ENCODE measurements at regions not wholly inside any gene's neighbourhood (a gene's known extent, or its start where the extent isn't known, plus 50 kb on each side); places are given as distances from the start of the nearest gene placed in this dataset.

DNA sequence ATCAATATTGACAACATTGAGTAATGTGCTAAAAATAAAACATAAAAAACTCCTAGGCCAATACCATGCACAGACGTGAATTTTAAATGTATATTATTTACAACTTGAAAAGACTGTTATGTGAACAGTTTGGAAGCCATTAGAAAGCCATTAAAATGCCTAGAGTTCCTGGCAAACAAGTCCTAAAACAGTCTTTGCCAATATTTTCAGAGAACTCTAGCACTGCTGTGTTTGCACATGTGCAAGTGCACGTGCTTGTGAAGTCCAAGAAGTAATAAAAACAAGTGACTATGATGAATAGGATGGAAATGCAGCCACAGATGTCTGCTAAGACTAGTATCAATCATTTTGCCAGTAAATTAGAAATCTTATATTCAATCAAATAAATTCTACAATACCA is 1447.6 kb downstream of the GRIK2 start:
- Histone ChIP-seq H3K4me3 (IDR thresholded peaks at IDR 0.05; ENCODE audit: insufficient read depth, low read depth, low read length) (no peak overlapping the region), H3K79me2 (ENCODE audit: insufficient read depth, low read depth) (no peaks in the 10 kb centered on the region), H4K20me1 (ENCODE audit: insufficient read depth) (no peaks in the 10 kb centered on the region), H3K4me2 (no peak overlapping the region), H3K9ac (no peak overlapping the region), H3K36me3 (ENCODE audit: insufficient read depth) (no peaks in the 10 kb centered on the region), H2AFZ (ENCODE audit: low read depth) (no peak overlapping the region), H3K4me1 (ENCODE audit: low read depth, poor library complexity, severe bottlenecking) (no peaks in the 10 kb centered on the region), H3K27me3 (ENCODE audit: insufficient read depth, low read depth) (no peaks in the 10 kb centered on the region), H3K27ac (no peak overlapping the region)
- TF ChIP-seq, protein P1, sequence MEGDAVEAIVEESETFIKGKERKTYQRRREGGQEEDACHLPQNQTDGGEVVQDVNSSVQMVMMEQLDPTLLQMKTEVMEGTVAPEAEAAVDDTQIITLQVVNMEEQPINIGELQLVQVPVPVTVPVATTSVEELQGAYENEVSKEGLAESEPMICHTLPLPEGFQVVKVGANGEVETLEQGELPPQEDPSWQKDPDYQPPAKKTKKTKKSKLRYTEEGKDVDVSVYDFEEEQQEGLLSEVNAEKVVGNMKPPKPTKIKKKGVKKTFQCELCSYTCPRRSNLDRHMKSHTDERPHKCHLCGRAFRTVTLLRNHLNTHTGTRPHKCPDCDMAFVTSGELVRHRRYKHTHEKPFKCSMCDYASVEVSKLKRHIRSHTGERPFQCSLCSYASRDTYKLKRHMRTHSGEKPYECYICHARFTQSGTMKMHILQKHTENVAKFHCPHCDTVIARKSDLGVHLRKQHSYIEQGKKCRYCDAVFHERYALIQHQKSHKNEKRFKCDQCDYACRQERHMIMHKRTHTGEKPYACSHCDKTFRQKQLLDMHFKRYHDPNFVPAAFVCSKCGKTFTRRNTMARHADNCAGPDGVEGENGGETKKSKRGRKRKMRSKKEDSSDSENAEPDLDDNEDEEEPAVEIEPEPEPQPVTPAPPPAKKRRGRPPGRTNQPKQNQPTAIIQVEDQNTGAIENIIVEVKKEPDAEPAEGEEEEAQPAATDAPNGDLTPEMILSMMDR (conservative IDR thresholded peaks at IDR 0.05; ENCODE audit: low read depth, low read length), result no peak

DNA sequence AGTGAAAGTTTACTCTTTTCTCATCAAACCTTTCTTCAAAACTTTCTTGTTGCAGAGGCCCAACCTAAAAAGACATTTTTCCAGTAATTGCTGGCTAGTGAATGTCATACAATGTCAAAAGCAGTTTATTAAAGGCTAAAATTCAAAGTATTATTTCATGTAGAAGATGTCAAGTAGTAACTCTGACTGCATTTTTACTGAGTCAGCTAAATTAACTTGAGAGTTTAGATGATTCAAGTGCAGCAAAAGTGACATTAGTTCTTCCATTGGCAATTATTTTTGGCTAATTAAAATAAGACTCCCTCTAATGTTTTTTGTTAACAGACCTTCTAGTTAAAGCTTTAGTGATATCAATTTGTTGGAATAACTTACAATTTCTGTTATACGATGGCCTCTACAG is 1438.5 kb downstream of the GRIK2 start:
- H3K9ac ChIP-seq, result no peak overlapping the region
- no peaks in the 10 kb centered on the region for H3K79me2 ChIP-seq (ENCODE audit: insufficient read depth, low read depth)
- H3K27me3 ChIP-seq (ENCODE audit: insufficient read depth, low read depth), result no peaks in the 10 kb centered on the region
- TF ChIP-seq, protein P1 (conservative IDR thresholded peaks at IDR 0.05; ENCODE audit: low read depth, low read length), result no peak
- no peaks in the 10 kb centered on the region for H4K20me1 ChIP-seq (ENCODE audit: insufficient read depth)
- H3K4me2 ChIP-seq, result no peak overlapping the region
- H3K4me3 ChIP-seq (IDR thresholded peaks at IDR 0.05; ENCODE audit: insufficient read depth, low read depth, low read length), result no peak overlapping the region
- H3K27ac ChIP-seq, result no peak overlapping the region
- H3K36me3 ChIP-seq (ENCODE audit: insufficient read depth), result no peaks in the 10 kb centered on the region
- H3K4me1 ChIP-seq (ENCODE audit: low read depth, poor library complexity, severe bottlenecking), result no peaks in the 10 kb centered on the region
- no peak overlapping the region for H2AFZ ChIP-seq (ENCODE audit: low read depth)

DNA sequence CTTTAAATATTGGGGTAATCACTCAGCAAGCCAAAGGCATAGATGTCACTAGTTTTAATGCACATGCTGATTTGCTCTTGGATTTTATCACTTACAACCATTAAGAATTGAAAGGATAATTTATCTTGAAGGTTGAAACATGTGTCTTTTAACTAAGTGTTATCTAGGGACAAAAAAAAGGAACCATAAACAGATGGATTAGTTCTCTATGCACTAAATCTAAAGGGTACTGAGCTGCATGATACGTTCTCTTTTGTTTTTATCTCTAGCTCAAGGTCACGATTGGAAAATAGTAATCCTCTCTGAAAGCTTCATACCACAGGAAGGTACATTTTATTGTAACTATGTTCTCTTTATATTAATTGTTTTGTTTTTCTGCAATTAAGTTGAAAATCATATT is 1426.6 kb downstream of the GRIK2 start:
- Histone ChIP-seq H3K27ac (no peak overlapping the region), H3K4me2 (no peak overlapping the region), H3K79me2 (ENCODE audit: insufficient read depth, low read depth) (no peaks in the 10 kb centered on the region), H2AFZ (ENCODE audit: low read depth) (no peak overlapping the region), H3K4me3 (IDR thresholded peaks at IDR 0.05; ENCODE audit: insufficient read depth, low read depth, low read length) (no peak overlapping the region), H4K20me1 (ENCODE audit: insufficient read depth) (no peaks in the 10 kb centered on the region), H3K27me3 (ENCODE audit: insufficient read depth, low read depth) (no peaks in the 10 kb centered on the region), H3K4me1 (ENCODE audit: low read depth, poor library complexity, severe bottlenecking) (no peaks in the 10 kb centered on the region), H3K9ac (no peak overlapping the region), H3K36me3 (ENCODE audit: insufficient read depth) (no peaks in the 10 kb centered on the region)
- TF ChIP-seq, protein P1 (conservative IDR thresholded peaks at IDR 0.05; ENCODE audit: low read depth, low read length), result no peak

DNA sequence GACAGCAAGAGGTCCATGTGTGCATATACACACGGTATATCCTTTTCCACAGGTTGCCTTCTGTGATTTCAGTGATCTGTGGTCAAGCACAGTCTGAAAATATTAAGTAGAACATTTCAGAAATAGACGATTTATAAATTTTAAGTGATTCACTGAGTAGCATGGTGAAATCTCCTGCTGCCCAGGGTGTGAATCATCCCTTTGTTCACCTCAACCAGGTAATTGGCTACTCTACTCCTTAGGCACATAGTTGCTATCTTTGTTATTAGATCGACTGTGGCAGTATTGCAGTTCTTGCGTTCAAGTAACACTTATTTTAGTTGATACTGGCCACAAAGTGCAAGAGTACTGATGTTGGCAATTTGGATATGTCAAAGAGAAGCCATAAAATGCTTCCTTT is 1421.7 kb downstream of the GRIK2 start:
- H3K79me2 ChIP-seq (ENCODE audit: insufficient read depth, low read depth), result no peaks in the 10 kb centered on the region
- H3K4me3 ChIP-seq (IDR thresholded peaks at IDR 0.05; ENCODE audit: insufficient read depth, low read depth, low read length), result no peak overlapping the region
- H3K36me3 ChIP-seq (ENCODE audit: insufficient read depth), result no peaks in the 10 kb centered on the region
- no peaks in the 10 kb centered on the region for H3K4me1 ChIP-seq (ENCODE audit: low read depth, poor library complexity, severe bottlenecking)
- TF ChIP-seq, protein P1 (conservative IDR thresholded peaks at IDR 0.05; ENCODE audit: low read depth, low read length), result no peak
- H3K9ac ChIP-seq, result no peak overlapping the region
- H4K20me1 ChIP-seq (ENCODE audit: insufficient read depth), result no peaks in the 10 kb centered on the region
- no peak overlapping the region for H3K4me2 ChIP-seq
- H3K27me3 ChIP-seq (ENCODE audit: insufficient read depth, low read depth), result no peaks in the 10 kb centered on the region
- no peak overlapping the region for H2AFZ ChIP-seq (ENCODE audit: low read depth)
- no peak overlapping the region for H3K27ac ChIP-seq
